ENCODE measurements at regions not wholly inside any gene's neighbourhood (a gene's known extent, or its start where the extent isn't known, plus 50 kb on each side); places are given as distances from the start of the nearest gene placed in this dataset.

DNA sequence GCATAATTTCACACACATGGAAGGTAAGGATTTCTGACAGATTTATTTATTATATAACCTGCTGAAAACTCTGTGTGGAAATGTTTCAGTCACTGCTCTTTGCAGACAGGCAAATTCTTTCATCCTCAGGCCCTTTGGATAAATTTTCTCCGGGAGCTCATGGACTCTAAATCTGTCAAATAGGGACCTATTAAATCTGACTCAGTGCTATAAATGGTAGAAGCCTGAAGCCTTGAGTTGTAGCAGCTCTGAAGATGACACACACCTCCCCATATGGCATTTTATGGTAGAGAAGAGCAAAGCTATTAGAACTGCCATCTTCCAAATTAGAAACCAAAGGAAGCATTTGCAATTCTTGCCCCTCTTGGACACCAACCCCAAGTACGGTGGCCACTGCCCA lies 808.7 kb downstream of the XPNPEP1 start:
- H2AFZ ChIP-seq: no peak overlapping the region

DNA sequence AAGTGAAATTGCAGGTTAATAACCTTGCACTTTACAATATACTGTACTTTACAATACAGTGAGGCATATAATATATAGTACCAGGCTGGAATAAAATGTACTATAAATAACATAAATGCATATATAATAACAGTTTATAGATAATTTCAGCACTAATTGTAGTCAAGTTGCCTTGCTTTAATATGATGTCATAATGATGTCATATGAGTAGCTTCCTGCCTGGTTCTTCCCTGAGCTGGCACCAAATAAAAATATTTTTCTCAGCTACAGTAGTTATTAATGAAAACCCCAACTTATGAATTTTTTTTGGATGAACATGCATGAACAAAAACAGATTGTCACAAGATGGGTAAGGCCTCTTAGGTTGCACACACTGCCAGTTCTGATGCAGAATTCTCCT lies 816.7 kb downstream of the XPNPEP1 start:
- H3K4me2 ChIP-seq: no peak overlapping the region
- no peak for DNase-seq (ENCODE audit: low spot score)
- no peak overlapping the region for H3K4me3 ChIP-seq
- H3K27me3 ChIP-seq: no peaks in the 10 kb centered on the region
- no peaks in the 10 kb centered on the region for H3K9me2 ChIP-seq (replicated peaks; ENCODE audit: insufficient read depth)
- no peak overlapping the region for H3K27ac ChIP-seq
- no peaks in the 10 kb centered on the region for H3K36me3 ChIP-seq (replicated peaks; ENCODE audit: insufficient read depth, low read depth)
- H3K4me1 ChIP-seq (ENCODE audit: insufficient read depth): no peaks in the 10 kb centered on the region
- no peaks in the 10 kb centered on the region for H3K9me3 ChIP-seq (ENCODE audit: low read depth)
- no peaks in the 10 kb centered on the region for H4K20me1 ChIP-seq (ENCODE audit: insufficient read depth, poor library complexity, severe bottlenecking)
- H2AFZ ChIP-seq: no peak overlapping the region
- TF ChIP-seq EZH2 (IDR thresholded peaks at IDR 0.05; ENCODE audit: borderline replicate concordance): no peak
- TF ChIP-seq, protein P1, sequence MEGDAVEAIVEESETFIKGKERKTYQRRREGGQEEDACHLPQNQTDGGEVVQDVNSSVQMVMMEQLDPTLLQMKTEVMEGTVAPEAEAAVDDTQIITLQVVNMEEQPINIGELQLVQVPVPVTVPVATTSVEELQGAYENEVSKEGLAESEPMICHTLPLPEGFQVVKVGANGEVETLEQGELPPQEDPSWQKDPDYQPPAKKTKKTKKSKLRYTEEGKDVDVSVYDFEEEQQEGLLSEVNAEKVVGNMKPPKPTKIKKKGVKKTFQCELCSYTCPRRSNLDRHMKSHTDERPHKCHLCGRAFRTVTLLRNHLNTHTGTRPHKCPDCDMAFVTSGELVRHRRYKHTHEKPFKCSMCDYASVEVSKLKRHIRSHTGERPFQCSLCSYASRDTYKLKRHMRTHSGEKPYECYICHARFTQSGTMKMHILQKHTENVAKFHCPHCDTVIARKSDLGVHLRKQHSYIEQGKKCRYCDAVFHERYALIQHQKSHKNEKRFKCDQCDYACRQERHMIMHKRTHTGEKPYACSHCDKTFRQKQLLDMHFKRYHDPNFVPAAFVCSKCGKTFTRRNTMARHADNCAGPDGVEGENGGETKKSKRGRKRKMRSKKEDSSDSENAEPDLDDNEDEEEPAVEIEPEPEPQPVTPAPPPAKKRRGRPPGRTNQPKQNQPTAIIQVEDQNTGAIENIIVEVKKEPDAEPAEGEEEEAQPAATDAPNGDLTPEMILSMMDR (IDR thresholded peaks at IDR 0.05; ENCODE audit: poor library complexity): no peak
- no peak for TF ChIP-seq EZH2phosphoT487 (IDR thresholded peaks at IDR 0.05; ENCODE audit: low read depth, severe bottlenecking, unreplicated experiment)
- no peaks in the 10 kb centered on the region for H3K79me2 ChIP-seq

More for the DNA sequence above, 808.7 kb downstream of the XPNPEP1 start:
- Histone ChIP-seq H3K27me3 (no peaks in the 10 kb centered on the region), H3K36me3 (replicated peaks; ENCODE audit: insufficient read depth, low read depth) (no peaks in the 10 kb centered on the region), H3K4me3 (no peak overlapping the region), H3K4me2 (no peak overlapping the region), H3K9me2 (replicated peaks; ENCODE audit: insufficient read depth) (no peaks in the 10 kb centered on the region), H3K9me3 (ENCODE audit: low read depth) (no peaks in the 10 kb centered on the region), H3K79me2 (no peaks in the 10 kb centered on the region), H3K4me1 (ENCODE audit: insufficient read depth) (no peaks in the 10 kb centered on the region), H3K27ac (no peak overlapping the region), H4K20me1 (ENCODE audit: insufficient read depth, poor library complexity, severe bottlenecking) (no peaks in the 10 kb centered on the region)
- 78% methylated on average over 2 of the region's 2 CpGs for WGBS (ENCODE audit: low lambda C conversion rate, missing lambda C conversion rate)
- TF ChIP-seq, protein P1 (IDR thresholded peaks at IDR 0.05; ENCODE audit: poor library complexity): no peak
- no peak for TF ChIP-seq EZH2 (IDR thresholded peaks at IDR 0.05; ENCODE audit: borderline replicate concordance)
- no peak for TF ChIP-seq EZH2phosphoT487 (IDR thresholded peaks at IDR 0.05; ENCODE audit: low read depth, severe bottlenecking, unreplicated experiment)
- no peak for DNase-seq (ENCODE audit: low spot score)

DNA sequence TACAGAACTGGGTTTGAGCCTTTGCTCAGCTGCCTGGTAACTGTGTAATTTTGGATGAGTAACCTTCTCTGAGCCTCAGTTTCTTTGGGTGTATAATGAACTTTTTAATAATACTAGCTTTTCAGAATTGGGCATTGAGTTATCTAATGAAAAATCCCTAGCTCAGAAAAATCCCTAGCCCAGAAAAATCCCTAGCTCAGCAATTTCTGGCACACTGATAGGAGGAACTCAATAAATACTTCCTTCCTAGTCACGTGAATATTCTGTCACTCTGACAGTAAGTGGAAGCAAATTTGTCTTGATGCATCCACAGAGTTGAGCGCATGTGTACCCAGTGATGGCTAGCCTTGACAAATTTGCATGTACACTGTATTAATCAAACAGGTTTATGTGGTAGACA lies 817.6 kb downstream of the XPNPEP1 start:
- no peak overlapping the region for H2AFZ ChIP-seq
- no peaks in the 10 kb centered on the region for H3K79me2 ChIP-seq
- H3K9me3 ChIP-seq (ENCODE audit: low read depth): no peaks in the 10 kb centered on the region
- no peaks in the 10 kb centered on the region for H3K36me3 ChIP-seq (replicated peaks; ENCODE audit: insufficient read depth, low read depth)
- DNase-seq (ENCODE audit: low spot score): no peak
- H3K27ac ChIP-seq: no peak overlapping the region
- no peaks in the 10 kb centered on the region for H3K27me3 ChIP-seq
- H3K4me2 ChIP-seq: no peak overlapping the region
- no peaks in the 10 kb centered on the region for H3K4me1 ChIP-seq (ENCODE audit: insufficient read depth)
- no peaks in the 10 kb centered on the region for H3K9me2 ChIP-seq (replicated peaks; ENCODE audit: insufficient read depth)
- 85% methylated on average over 2 of the region's 2 CpGs for WGBS (ENCODE audit: low lambda C conversion rate, missing lambda C conversion rate)
- H4K20me1 ChIP-seq (ENCODE audit: insufficient read depth, poor library complexity, severe bottlenecking): no peaks in the 10 kb centered on the region
- TF ChIP-seq EZH2 (IDR thresholded peaks at IDR 0.05; ENCODE audit: borderline replicate concordance): no peak
- no peak for TF ChIP-seq EZH2phosphoT487 (IDR thresholded peaks at IDR 0.05; ENCODE audit: low read depth, severe bottlenecking, unreplicated experiment)
- TF ChIP-seq, protein P1 (IDR thresholded peaks at IDR 0.05; ENCODE audit: poor library complexity): no peak
- H3K4me3 ChIP-seq: no peak overlapping the region

DNA sequence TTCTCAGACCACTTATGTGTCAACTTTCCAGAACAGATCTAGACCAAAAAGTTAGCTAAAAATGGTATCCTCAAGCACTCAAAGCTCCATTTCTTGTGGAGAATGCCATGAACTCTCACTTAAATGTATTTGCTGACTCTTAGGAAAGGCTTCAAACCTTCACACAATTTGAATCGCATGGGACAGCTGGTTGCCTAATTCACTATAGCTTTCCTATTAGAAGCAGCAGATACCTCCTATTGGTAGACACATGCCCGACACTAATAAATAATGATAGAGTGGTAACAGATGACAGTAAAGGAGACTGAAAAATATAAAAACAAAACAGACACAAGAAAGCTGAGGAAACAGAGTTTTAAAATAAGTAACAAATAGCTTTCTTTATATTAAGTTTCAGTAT lies 818.5 kb downstream of the XPNPEP1 start:
- Histone ChIP-seq H3K27me3 (no peaks in the 10 kb centered on the region), H2AFZ (no peak overlapping the region), H3K36me3 (replicated peaks; ENCODE audit: insufficient read depth, low read depth) (no peaks in the 10 kb centered on the region), H3K79me2 (no peaks in the 10 kb centered on the region), H3K4me2 (no peak overlapping the region), H3K4me1 (ENCODE audit: insufficient read depth) (no peaks in the 10 kb centered on the region), H4K20me1 (ENCODE audit: insufficient read depth, poor library complexity, severe bottlenecking) (no peaks in the 10 kb centered on the region), H3K9me3 (ENCODE audit: low read depth) (no peaks in the 10 kb centered on the region), H3K27ac (no peak overlapping the region), H3K9me2 (replicated peaks; ENCODE audit: insufficient read depth) (no peaks in the 10 kb centered on the region), H3K4me3 (no peak overlapping the region)
- TF ChIP-seq, protein P1 (IDR thresholded peaks at IDR 0.05; ENCODE audit: poor library complexity): no peak
- TF ChIP-seq EZH2 (IDR thresholded peaks at IDR 0.05; ENCODE audit: borderline replicate concordance) (no peak), EZH2phosphoT487 (IDR thresholded peaks at IDR 0.05; ENCODE audit: low read depth, severe bottlenecking, unreplicated experiment) (no peak)
- DNase-seq (ENCODE audit: low spot score): no peak
- 94% methylated on average over 2 of the region's 2 CpGs for WGBS (ENCODE audit: low lambda C conversion rate, missing lambda C conversion rate)
